ENCODE measurements at regions not wholly inside any gene's neighbourhood (a gene's known extent, or its start where the extent isn't known, plus 50 kb on each side); places are given as distances from the start of the nearest gene placed in this dataset.

DNA sequence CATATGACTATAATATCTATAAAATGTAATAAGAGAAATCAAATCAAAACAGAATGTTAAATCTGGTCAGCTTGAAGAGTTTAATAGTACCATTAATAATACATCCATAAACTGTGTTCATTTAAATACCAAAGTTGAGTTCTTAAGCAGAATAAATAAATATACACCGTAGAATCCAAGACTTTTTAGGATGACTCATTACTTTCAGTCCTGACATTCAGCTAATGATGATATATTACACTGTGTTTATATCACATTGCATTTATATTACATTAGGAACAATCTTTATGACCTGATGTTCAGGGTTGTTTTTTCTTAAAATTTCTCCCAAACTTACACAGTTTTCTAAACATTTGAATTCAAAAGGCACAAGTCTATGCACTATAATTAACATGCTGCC, 331.3 kb downstream of the SS18 start:
- no peak for DNase-seq (ENCODE audit: extremely low spot score, unreplicated experiment)
- Mint-ChIP-seq H3K36me3 (ENCODE audit: unreplicated experiment) (no peaks in the 10 kb centered on the region), H3K27me3 (ENCODE audit: unreplicated experiment) (no peaks in the 10 kb centered on the region), H3K9me3 (ENCODE audit: unreplicated experiment) (no peaks in the 10 kb centered on the region), H3K4me1 (ENCODE audit: unreplicated experiment) (peaks cover 14% of the 10 kb centered on the region), H3K4me3 (ENCODE audit: unreplicated experiment) (no peak overlapping the region), H3K27ac (ENCODE audit: unreplicated experiment) (no peak overlapping the region)
- TF ChIP-seq, protein P1, sequence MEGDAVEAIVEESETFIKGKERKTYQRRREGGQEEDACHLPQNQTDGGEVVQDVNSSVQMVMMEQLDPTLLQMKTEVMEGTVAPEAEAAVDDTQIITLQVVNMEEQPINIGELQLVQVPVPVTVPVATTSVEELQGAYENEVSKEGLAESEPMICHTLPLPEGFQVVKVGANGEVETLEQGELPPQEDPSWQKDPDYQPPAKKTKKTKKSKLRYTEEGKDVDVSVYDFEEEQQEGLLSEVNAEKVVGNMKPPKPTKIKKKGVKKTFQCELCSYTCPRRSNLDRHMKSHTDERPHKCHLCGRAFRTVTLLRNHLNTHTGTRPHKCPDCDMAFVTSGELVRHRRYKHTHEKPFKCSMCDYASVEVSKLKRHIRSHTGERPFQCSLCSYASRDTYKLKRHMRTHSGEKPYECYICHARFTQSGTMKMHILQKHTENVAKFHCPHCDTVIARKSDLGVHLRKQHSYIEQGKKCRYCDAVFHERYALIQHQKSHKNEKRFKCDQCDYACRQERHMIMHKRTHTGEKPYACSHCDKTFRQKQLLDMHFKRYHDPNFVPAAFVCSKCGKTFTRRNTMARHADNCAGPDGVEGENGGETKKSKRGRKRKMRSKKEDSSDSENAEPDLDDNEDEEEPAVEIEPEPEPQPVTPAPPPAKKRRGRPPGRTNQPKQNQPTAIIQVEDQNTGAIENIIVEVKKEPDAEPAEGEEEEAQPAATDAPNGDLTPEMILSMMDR (IDR thresholded peaks at IDR 0.05), result no peak

DNA sequence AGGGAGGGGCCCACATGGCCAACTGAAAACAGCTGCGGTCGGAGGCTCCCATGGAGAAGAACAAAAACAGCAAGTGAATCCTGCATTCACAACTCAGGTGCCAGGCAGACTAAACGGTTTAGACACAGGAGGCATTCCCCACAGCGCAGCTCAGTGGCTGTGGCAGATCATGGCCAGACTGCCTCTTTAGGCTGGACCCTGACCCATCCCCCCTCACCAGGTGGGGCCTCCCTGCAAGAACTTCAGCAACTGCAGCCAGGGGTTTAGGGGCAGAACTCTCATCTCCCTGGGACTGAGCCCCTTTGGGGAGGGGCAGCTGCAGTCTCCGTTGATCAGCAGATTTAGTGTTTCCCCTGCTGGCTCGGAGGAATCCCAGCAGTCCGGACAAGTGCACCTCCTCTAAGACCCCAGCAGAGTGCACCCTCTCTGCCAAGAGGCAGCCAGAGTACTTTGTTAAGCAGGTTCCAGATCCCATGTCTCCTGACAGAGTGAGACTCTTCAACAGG, 346.7 kb downstream of the SS18 start:
- TF ChIP-seq, protein P1 (IDR thresholded peaks at IDR 0.05), result no peak
- Mint-ChIP-seq H3K4me1 (ENCODE audit: unreplicated experiment) (no peaks in the 10 kb centered on the region), H3K27ac (ENCODE audit: unreplicated experiment) (no peak overlapping the region), H3K36me3 (ENCODE audit: unreplicated experiment) (peaks cover 2% of the 10 kb centered on the region), H3K27me3 (ENCODE audit: unreplicated experiment) (no peaks in the 10 kb centered on the region), H3K4me3 (ENCODE audit: unreplicated experiment) (no peak overlapping the region), H3K9me3 (ENCODE audit: unreplicated experiment) (peaks cover 13% of the 10 kb centered on the region)
- DNase-seq (ENCODE audit: extremely low spot score, unreplicated experiment), result no peak

DNA sequence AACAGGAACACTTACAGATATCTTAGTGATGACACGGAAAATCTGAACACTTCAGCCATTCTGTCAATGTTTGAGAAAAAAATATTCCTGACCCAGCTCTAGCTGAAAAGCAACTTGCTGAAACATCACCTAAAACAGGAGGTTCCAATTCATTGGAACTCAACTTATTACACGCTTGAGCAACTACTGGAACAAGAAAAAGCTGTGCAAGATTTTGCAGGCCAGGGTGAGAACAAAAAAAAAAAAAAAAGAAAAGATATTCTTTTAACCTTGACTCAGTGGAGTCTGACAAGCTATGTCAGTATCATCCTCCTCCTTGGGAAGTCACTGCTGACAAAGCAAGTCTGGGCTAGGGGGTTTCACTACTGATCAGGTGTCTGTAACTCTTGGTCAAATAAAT, 351.0 kb downstream of the SS18 start:
- peaks cover 2% of the 10 kb centered on the region for H3K36me3 Mint-ChIP-seq (ENCODE audit: unreplicated experiment)
- peaks cover 22% of the 10 kb centered on the region for H3K4me1 Mint-ChIP-seq (ENCODE audit: unreplicated experiment)
- H3K9me3 Mint-ChIP-seq (ENCODE audit: unreplicated experiment), result no peaks in the 10 kb centered on the region
- TF ChIP-seq, protein P1 (IDR thresholded peaks at IDR 0.05), result no peak
- no peak overlapping the region for H3K4me3 Mint-ChIP-seq (ENCODE audit: unreplicated experiment)
- no peak overlapping the region for H3K27ac Mint-ChIP-seq (ENCODE audit: unreplicated experiment)
- no peak for DNase-seq (ENCODE audit: extremely low spot score, unreplicated experiment)
- H3K27me3 Mint-ChIP-seq (ENCODE audit: unreplicated experiment), result peaks cover 4% of the 10 kb centered on the region

DNA sequence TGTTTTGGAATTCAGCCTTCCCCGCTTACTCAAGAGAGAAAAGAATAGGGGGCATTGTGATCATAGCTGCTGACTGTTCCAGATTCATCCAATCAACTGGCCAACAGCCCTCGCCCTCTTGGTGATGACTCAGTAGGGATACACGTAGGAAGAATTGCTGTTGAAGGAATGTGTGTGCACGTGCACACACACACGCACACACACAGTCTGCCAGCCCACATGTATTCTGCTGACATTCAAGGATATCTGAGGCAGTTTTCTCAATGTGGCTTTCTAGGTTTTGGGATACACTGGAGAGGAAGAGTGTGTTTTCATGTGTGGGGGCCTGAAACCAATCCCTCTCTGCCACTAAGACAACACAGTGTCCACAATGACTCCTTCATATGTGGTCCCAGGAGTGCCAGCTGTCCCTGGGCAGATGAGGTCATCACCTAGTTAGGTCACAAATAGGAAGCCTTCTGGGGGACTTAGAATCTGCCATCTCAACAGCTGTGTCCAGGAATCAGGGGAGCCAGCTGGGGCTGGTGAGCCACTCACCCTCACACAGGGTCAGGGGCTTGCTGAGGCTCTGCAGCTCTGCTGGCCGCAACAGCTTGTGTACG, 352.6 kb downstream of the SS18 start:
- H3K27ac Mint-ChIP-seq (ENCODE audit: unreplicated experiment), result no peak overlapping the region
- peaks cover 28% of the 10 kb centered on the region for H3K4me1 Mint-ChIP-seq (ENCODE audit: unreplicated experiment)
- TF ChIP-seq, protein P1 (IDR thresholded peaks at IDR 0.05), result no peak
- H3K27me3 Mint-ChIP-seq (ENCODE audit: unreplicated experiment), result peaks cover 4% of the 10 kb centered on the region
- DNase-seq (ENCODE audit: extremely low spot score, unreplicated experiment), result no peak
- no peaks in the 10 kb centered on the region for H3K9me3 Mint-ChIP-seq (ENCODE audit: unreplicated experiment)
- no peak overlapping the region for H3K4me3 Mint-ChIP-seq (ENCODE audit: unreplicated experiment)
- peaks cover 2% of the 10 kb centered on the region for H3K36me3 Mint-ChIP-seq (ENCODE audit: unreplicated experiment)

DNA sequence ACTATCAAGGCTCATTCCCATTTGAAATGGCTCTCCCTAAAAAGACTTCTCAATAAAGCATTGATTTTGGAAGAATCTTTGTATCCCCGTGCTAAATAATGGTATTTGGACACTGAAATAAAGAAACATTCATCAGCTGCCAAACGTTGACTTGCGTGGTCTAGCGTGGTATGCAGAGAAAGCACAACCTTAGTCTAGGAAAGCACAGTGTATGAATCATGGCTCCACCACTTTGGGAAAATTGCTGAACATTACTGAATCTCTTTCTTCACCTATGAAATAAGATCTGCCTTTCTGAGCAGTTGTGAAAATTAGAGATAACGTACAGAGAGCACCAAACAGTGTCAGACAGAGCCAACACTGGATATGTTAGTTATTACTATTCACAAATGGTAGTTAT, 353.9 kb downstream of the SS18 start:
- Mint-ChIP-seq H3K4me1 (ENCODE audit: unreplicated experiment) (peaks cover 28% of the 10 kb centered on the region), H3K9me3 (ENCODE audit: unreplicated experiment) (peaks cover under 1% of the 10 kb centered on the region), H3K27me3 (ENCODE audit: unreplicated experiment) (peaks cover 4% of the 10 kb centered on the region), H3K4me3 (ENCODE audit: unreplicated experiment) (no peak overlapping the region), H3K36me3 (ENCODE audit: unreplicated experiment) (peaks cover 2% of the 10 kb centered on the region), H3K27ac (ENCODE audit: unreplicated experiment) (no peak overlapping the region)
- DNase-seq (ENCODE audit: extremely low spot score, unreplicated experiment), result no peak
- TF ChIP-seq, protein P1 (IDR thresholded peaks at IDR 0.05), result no peak

Data from osteocyte (in vitro differentiated cells).